H1 (cell line): ENCODE measurements at regions not wholly inside any gene's neighbourhood (a gene's known extent, or its start where the extent isn't known, plus 50 kb on each side); places are given as distances from the start of the nearest gene placed in this dataset.

Source experiments
- CTCF ChIA-PET: fragments of 300-600 bp; sonication (Branson Sonifier 250); formaldehyde crosslinking; loops from one replicate; lab custom pipeline; 2021; ENCODE audit not compliant: partially characterized antibody; lab: Charles Lee
- POLR2A ChIA-PET: fragments of 300-600 bp; sonication (Branson Sonifier 250); formaldehyde crosslinking; loops from one replicate; lab custom pipeline; 2021; ENCODE audit warnings: inconsistent platforms; ENCODE audit not compliant: partially characterized antibody; lab: Charles Lee
- DNase-seq, 2 experiments: peaks; one replicate each; pipeline versions ENCODE4 v3.0.0 to v3.0.0-alpha.2; 2010 to 2022; ENCODE audit warnings: low spot score in 2 of 2, low read depth in 1 of 2, mixed read lengths in 1 of 2
- FAIRE-seq: peaks from 2 replicates; lab custom pipeline; 2011; peaks lifted over from hg19 to GRCh38; lab: Jason Lieb, UNC
- H2AFZ ChIP-seq: 2 replicates; pipeline ENCODE4 v1.8.1; 2012; ENCODE audit warnings: low read length, inconsistent platforms
- H2AK5ac ChIP-seq: 2 replicates; pipeline ENCODE4 v1.6.1; 2013; ENCODE audit warnings: low read depth, low read length
- H2BK120ac ChIP-seq: replicated peaks from 2 replicates; pipeline ENCODE3; 2013; ENCODE audit warnings: low read depth, low read length, inconsistent platforms
- H2BK12ac ChIP-seq: 2 replicates; pipeline ENCODE4 v1.6.1; 2013; ENCODE audit warnings: low read depth, low read length
- H2BK15ac ChIP-seq: 2 replicates; pipeline ENCODE4 v1.6.1; 2013; ENCODE audit warnings: low read length
- H2BK20ac ChIP-seq: 2 replicates; pipeline ENCODE4 v1.6.1; 2013; ENCODE audit warnings: low read length
- H2BK5ac ChIP-seq: 2 replicates; pipeline ENCODE4 v1.6.1; 2013; ENCODE audit warnings: low read depth, low read length
- H3K14ac ChIP-seq: 2 replicates; pipeline ENCODE4 v1.6.1; 2013; ENCODE audit warnings: inconsistent platforms; ENCODE audit not compliant: insufficient read length
- H3K18ac ChIP-seq: 2 replicates; pipeline ENCODE4 v1.6.1; 2013; ENCODE audit warnings: low read length; ENCODE audit errors: extremely low read depth
- H3K23ac ChIP-seq: 2 replicates; pipeline ENCODE4 v1.6.1; 2013; ENCODE audit warnings: inconsistent platforms; ENCODE audit not compliant: insufficient read length
- H3K23me2 ChIP-seq: 2 replicates; pipeline ENCODE4 v1.6.1; 2013; ENCODE audit warnings: low read depth, low read length
- H3K27ac ChIP-seq: 2 replicates; pipeline ENCODE4 v1.6.1; 2011; ENCODE audit warnings: low read depth, low read length, inconsistent platforms
- H3K27me3 ChIP-seq, 4 experiments: replicated peaks in 1 of 4; 1 replicate in 1 of 4; 2 replicates in 3 of 4; pipeline versions ENCODE4 v1.6.1 to v1.8.1; 2011 to 2013; ENCODE audit warnings: low read length in 3 of 4, mild to moderate bottlenecking in 3 of 4, inconsistent platforms in 2 of 4, mixed read lengths in 2 of 4, moderate library complexity in 1 of 4; ENCODE audit not compliant: control insufficient read depth in 3 of 4, insufficient read depth in 3 of 4; ENCODE audit errors: extremely low read depth in 1 of 4
- H3K36me3 ChIP-seq, 4 experiments: 2 replicates each; pipeline versions ENCODE4 v1.6.1 to v1.8.1; 2011 to 2013; ENCODE audit warnings: mild to moderate bottlenecking in 4 of 4, low read length in 3 of 4, moderate library complexity in 2 of 4, control low read depth in 1 of 4, inconsistent platforms in 1 of 4; ENCODE audit not compliant: insufficient read depth in 4 of 4, control insufficient read depth in 2 of 4
- H3K4ac ChIP-seq: replicated peaks from 2 replicates; pipeline ENCODE3; 2013; ENCODE audit warnings: low read length, low read depth, mixed read lengths, inconsistent platforms; ENCODE audit not compliant: insufficient read length
- H3K4me1 ChIP-seq, 4 experiments: replicated peaks in 1 of 4; 1 replicate in 1 of 4; 2 replicates in 3 of 4; pipeline versions ENCODE4 v1.6.1 to v1.8.1; 2011 to 2013; ENCODE audit warnings: low read length in 3 of 4, inconsistent platforms in 2 of 4, mixed read lengths in 1 of 4; ENCODE audit not compliant: insufficient read depth in 4 of 4, control insufficient read depth in 3 of 4
- H3K4me2 ChIP-seq, 2 experiments: 2 replicates each; pipeline versions ENCODE4 v1.6.1 to v1.8.1; 2011 to 2013; ENCODE audit warnings: low read depth in 2 of 2, low read length in 2 of 2, control low read depth in 1 of 2, inconsistent platforms in 1 of 2, mild to moderate bottlenecking in 1 of 2; ENCODE audit not compliant: insufficient read depth in 1 of 2
- H3K4me3 ChIP-seq, 4 experiments: fragments of 200-600, 300-600 bp in 1 of 4; sonication (generic), shearing (Covaris generic), sonication (Bioruptor Twin) in 1 of 4; 2 replicates each; pipeline versions ENCODE4 v1.5.1 to v1.8.1; 2011 to 2016; ENCODE audit warnings: low read length in 4 of 4, low read depth in 3 of 4, control low read depth in 2 of 4, inconsistent platforms in 2 of 4, mild to moderate bottlenecking in 2 of 4, mixed read lengths in 1 of 4, moderate library complexity in 1 of 4; ENCODE audit not compliant: insufficient read depth in 2 of 4; ENCODE audit errors: extremely low read depth in 1 of 4
- H3K56ac ChIP-seq: replicated peaks from 2 replicates; pipeline ENCODE3; 2013; ENCODE audit warnings: low read depth, mild to moderate bottlenecking, mixed read lengths, low read length, inconsistent platforms; ENCODE audit not compliant: insufficient read length
- H3K79me1 ChIP-seq: 2 replicates; pipeline ENCODE4 v1.6.1; 2013; ENCODE audit warnings: low read depth, low read length, control low read depth
- H3K79me2 ChIP-seq, 2 experiments: 2 replicates each; pipeline versions ENCODE4 v1.6.1 to v1.8.1; 2012 to 2013; ENCODE audit warnings: low read length in 2 of 2, mild to moderate bottlenecking in 2 of 2, inconsistent platforms in 1 of 2; ENCODE audit not compliant: insufficient read depth in 2 of 2, control insufficient read depth in 1 of 2
- H3K9ac ChIP-seq, 4 experiments: replicated peaks in 1 of 4; 1 replicate in 1 of 4; 2 replicates in 3 of 4; pipeline versions ENCODE4 v1.6.1 to v1.8.1; 2011 to 2013; ENCODE audit warnings: low read depth in 3 of 4, low read length in 3 of 4, control low read depth in 2 of 4, mild to moderate bottlenecking in 2 of 4, moderate library complexity in 2 of 4, inconsistent platforms in 1 of 4; ENCODE audit errors: extremely low read depth in 1 of 4
- H3K9me3 ChIP-seq, 2 experiments: 2 replicates each; pipeline versions ENCODE4 v1.6.1 to v1.8.1; 2012 to 2013; ENCODE audit warnings: mild to moderate bottlenecking in 2 of 2, moderate library complexity in 2 of 2, control low read depth in 1 of 2, inconsistent platforms in 1 of 2, low read depth in 1 of 2, low read length in 1 of 2, mixed read lengths in 1 of 2; ENCODE audit not compliant: insufficient read depth in 2 of 2
- H4K20me1 ChIP-seq, 2 experiments: replicated peaks in 1 of 2; 2 replicates each; pipeline versions ENCODE3 to v1.8.1; 2011 to 2013; ENCODE audit warnings: inconsistent platforms in 2 of 2, low read length in 2 of 2, mild to moderate bottlenecking in 1 of 2; ENCODE audit not compliant: insufficient read depth in 2 of 2, control insufficient read depth in 1 of 2
- H4K5ac ChIP-seq: 2 replicates; pipeline ENCODE4 v1.6.1; 2013; ENCODE audit warnings: low read length, low read depth, mixed read lengths, inconsistent platforms; ENCODE audit not compliant: insufficient read length
- H4K8ac ChIP-seq: 2 replicates; pipeline ENCODE4 v1.8.0; 2013; ENCODE audit warnings: mild to moderate bottlenecking, moderate library complexity, low read length, inconsistent platforms; ENCODE audit not compliant: insufficient read depth; ENCODE audit errors: extremely low read depth
- H4K91ac ChIP-seq: replicated peaks from 2 replicates; pipeline ENCODE3; 2013; ENCODE audit warnings: low read length, mixed read lengths, inconsistent platforms; ENCODE audit not compliant: insufficient read length
- CBX5 ChIP-seq: fragments of 300-800, 300-1000 bp; sonication (generic); IDR thresholded peaks from 2 replicates; pipeline ENCODE4 v1.7.1; 2016; ENCODE audit warnings: antibody characterized with exemption, low read length, low read depth
- CHD1 ChIP-seq: IDR thresholded peaks from 2 replicates; pipeline ENCODE4 v1.6.1; 2012; ENCODE audit warnings: low read depth, low read length, improper control_type of control experiment
- CHD2 ChIP-seq: IDR thresholded peaks from 2 replicates; pipeline ENCODE4 v1.6.1; 2012; ENCODE audit warnings: low read length, improper control_type of control experiment
- KDM4A ChIP-seq: IDR thresholded peaks from one replicate; pipeline ENCODE4 v1.7.1; 2012; ENCODE audit warnings: low read depth, mild to moderate bottlenecking, moderate library complexity, low read length, inconsistent platforms; ENCODE audit not compliant: severe bottlenecking
- MAFK ChIP-seq: IDR thresholded peaks from 2 replicates; pipeline ENCODE4 v1.6.1; 2012; ENCODE audit warnings: low read depth, mild to moderate bottlenecking, improper control_type of control experiment, low read length
- RAD21 ChIP-seq, 2 experiments: IDR thresholded peaks in 1 of 2; conservative IDR thresholded peaks in 1 of 2; 2 replicates each; pipeline ENCODE4 v1.6.1; 2011; ENCODE audit warnings: low read depth in 2 of 2, low read length in 2 of 2, improper control_type of control experiment in 1 of 2, inconsistent platforms in 1 of 2, mild to moderate bottlenecking in 1 of 2, moderate library complexity in 1 of 2
- SIRT6 ChIP-seq: IDR thresholded peaks from one replicate; pipeline ENCODE4 v1.7.1; 2012; ENCODE audit warnings: low read length, inconsistent platforms
- SRF ChIP-seq: IDR thresholded peaks from 2 replicates; pipeline ENCODE4 v1.6.1; 2011; ENCODE audit warnings: mild to moderate bottlenecking, low read depth, low read length, moderate library complexity
- TAF1 ChIP-seq: IDR thresholded peaks from 2 replicates; pipeline ENCODE4 v1.6.1; 2011; ENCODE audit warnings: mild to moderate bottlenecking, low read depth, low read length
- TEAD4 ChIP-seq: IDR thresholded peaks from 2 replicates; pipeline ENCODE4 v1.6.1; 2012; ENCODE audit warnings: low read depth, low read length, inconsistent platforms, mixed read lengths
- WGBS, 2 experiments: shearing (Covaris generic) in 1 of 2; methylation state at CpG; one replicate each; pipeline versions ENCODE4 v1.1.6 to v1.1.7; 2013 to 2015; ENCODE audit warnings: low lambda C conversion rate in 2 of 2, mixed read lengths in 2 of 2, inconsistent platforms in 1 of 2, low coverage in 1 of 2, missing lambda C conversion rate in 1 of 2; ENCODE audit not compliant: insufficient replicate concordance in 2 of 2, insufficient coverage in 1 of 2, insufficient read length in 1 of 2; ENCODE audit errors: extremely low coverage in 1 of 2, missing lambda C conversion rate in 1 of 2; 5-methylcytosine and 5-hydroxymethylcytosine counted together
- TF ChIP-seq, protein P1 (sequence below), 3 experiments: IDR thresholded peaks; 1 replicate in 2 of 3; 2 replicates in 1 of 3; pipeline versions ENCODE4 v1.5.1 to v1.6.1; 2011; ENCODE audit warnings: low read length in 3 of 3, mild to moderate bottlenecking in 3 of 3, inconsistent platforms in 2 of 3, low read depth in 1 of 3, moderate library complexity in 1 of 3; ENCODE audit not compliant: insufficient read depth in 1 of 3; ENCODE audit errors: control extremely low read depth in 1 of 3

DNA sequence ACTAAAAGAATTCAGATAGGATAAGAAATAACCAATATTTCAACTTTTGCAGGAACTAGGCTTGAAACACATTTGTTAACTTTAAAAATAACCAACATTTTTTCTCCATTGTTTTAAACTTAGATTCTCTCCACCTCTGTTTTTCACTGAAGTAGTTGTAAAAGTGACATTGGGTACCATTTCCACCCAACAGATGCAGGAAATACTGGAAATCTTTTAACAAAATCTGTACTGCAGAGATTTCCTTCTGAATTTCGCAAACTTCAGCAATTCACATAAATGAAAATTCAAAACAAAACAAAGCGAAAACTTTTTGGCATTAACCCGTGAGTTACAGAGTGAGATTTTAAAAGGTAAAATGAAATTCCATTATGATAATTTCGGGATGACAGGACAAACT, 731.7 kb downstream of the RFPL4B start:
- Histone ChIP-seq H3K9ac (no peak overlapping the region), H3K23ac (no peak overlapping the region), H3K4ac (no peak overlapping the region), H3K4me3 (no peak overlapping the region), H3K23me2 (no peaks in the 10 kb centered on the region), H2BK120ac (no peak overlapping the region), H2BK20ac (no peak overlapping the region), H3K14ac (no peak overlapping the region), H3K27ac (no peak overlapping the region), H3K18ac (no peak overlapping the region), H3K79me2 (no peaks in the 10 kb centered on the region), H3K27me3 (no peaks in the 10 kb centered on the region), H3K36me3 (no peaks in the 10 kb centered on the region), H4K5ac (no peak overlapping the region), H3K4me1 (no peaks in the 10 kb centered on the region), H3K56ac (no peak overlapping the region), H3K79me1 (no peaks in the 10 kb centered on the region), H2BK12ac (no peak overlapping the region), H4K20me1 (no peaks in the 10 kb centered on the region), H4K8ac (no peak overlapping the region), H2BK15ac (no peak overlapping the region), H2AK5ac (no peak overlapping the region), H2BK5ac (no peak overlapping the region), H2AFZ (no peak overlapping the region), H3K4me2 (no peak overlapping the region), H4K91ac (no peak overlapping the region), H3K9me3 (no peaks in the 10 kb centered on the region)
- DNase-seq = no peak
- CTCF ChIA-PET = no interaction called here
- WGBS, 2 experiments = 84% methylated on average over 4 of the region's 4 CpGs; no CpG with 5 or more reads in 1 of the 2 experiments
- POLR2A ChIA-PET = no interaction called here
- no peak for FAIRE-seq
- TF ChIP-seq TAF1 = no peak
- TF ChIP-seq TEAD4 = no peak
- TF ChIP-seq MAFK = no peak
- no peak for TF ChIP-seq CHD1
- TF ChIP-seq, protein P1, sequence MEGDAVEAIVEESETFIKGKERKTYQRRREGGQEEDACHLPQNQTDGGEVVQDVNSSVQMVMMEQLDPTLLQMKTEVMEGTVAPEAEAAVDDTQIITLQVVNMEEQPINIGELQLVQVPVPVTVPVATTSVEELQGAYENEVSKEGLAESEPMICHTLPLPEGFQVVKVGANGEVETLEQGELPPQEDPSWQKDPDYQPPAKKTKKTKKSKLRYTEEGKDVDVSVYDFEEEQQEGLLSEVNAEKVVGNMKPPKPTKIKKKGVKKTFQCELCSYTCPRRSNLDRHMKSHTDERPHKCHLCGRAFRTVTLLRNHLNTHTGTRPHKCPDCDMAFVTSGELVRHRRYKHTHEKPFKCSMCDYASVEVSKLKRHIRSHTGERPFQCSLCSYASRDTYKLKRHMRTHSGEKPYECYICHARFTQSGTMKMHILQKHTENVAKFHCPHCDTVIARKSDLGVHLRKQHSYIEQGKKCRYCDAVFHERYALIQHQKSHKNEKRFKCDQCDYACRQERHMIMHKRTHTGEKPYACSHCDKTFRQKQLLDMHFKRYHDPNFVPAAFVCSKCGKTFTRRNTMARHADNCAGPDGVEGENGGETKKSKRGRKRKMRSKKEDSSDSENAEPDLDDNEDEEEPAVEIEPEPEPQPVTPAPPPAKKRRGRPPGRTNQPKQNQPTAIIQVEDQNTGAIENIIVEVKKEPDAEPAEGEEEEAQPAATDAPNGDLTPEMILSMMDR (IDR thresholded peaks at IDR 0.05; ENCODE audit: control extremely low read depth in 1 of 3, insufficient read depth in 1 of 3, low read depth in 1 of 3, low read length in 3 of 3) = no peak
- TF ChIP-seq RAD21 (IDR thresholded peaks at IDR 0.05 in 1 of 2, conservative IDR thresholded peaks at IDR 0.05 in 1 of 2; ENCODE audit: low read depth in 2 of 2, low read length in 2 of 2) = no peak
- TF ChIP-seq SIRT6 = no peak
- no peak for TF ChIP-seq SRF
- TF ChIP-seq KDM4A = no peak
- TF ChIP-seq CHD2 = no peak
- no peak for TF ChIP-seq CBX5
